ENCODE measurements at regions not wholly inside any gene's neighbourhood (a gene's known extent, or its start where the extent isn't known, plus 50 kb on each side); places are given as distances from the start of the nearest gene placed in this dataset.

- TF ChIP-seq RAD21 (conservative IDR thresholded peaks at IDR 0.05 in 1 of 2, IDR thresholded peaks at IDR 0.05 in 1 of 2) (no peak), CTCF (IDR thresholded peaks at IDR 0.05) (no peak), POLR2A (IDR thresholded peaks at IDR 0.05; ENCODE audit: low read length) (no peak), NR3C1 (IDR thresholded peaks at IDR 0.05) (no peak)
Observed at GRCh38 chr5:9951865-9952516, 297.7 kb downstream of the ATPSCKMT start.
